ENCODE measurements at regions not wholly inside any gene's neighbourhood (a gene's known extent, or its start where the extent isn't known, plus 50 kb on each side); places are given as distances from the start of the nearest gene placed in this dataset.

GRCh38 chr18:41719808-41720207 lies 235.2 kb upstream of the PIK3C3 start:
- TF ChIP-seq, protein P1, sequence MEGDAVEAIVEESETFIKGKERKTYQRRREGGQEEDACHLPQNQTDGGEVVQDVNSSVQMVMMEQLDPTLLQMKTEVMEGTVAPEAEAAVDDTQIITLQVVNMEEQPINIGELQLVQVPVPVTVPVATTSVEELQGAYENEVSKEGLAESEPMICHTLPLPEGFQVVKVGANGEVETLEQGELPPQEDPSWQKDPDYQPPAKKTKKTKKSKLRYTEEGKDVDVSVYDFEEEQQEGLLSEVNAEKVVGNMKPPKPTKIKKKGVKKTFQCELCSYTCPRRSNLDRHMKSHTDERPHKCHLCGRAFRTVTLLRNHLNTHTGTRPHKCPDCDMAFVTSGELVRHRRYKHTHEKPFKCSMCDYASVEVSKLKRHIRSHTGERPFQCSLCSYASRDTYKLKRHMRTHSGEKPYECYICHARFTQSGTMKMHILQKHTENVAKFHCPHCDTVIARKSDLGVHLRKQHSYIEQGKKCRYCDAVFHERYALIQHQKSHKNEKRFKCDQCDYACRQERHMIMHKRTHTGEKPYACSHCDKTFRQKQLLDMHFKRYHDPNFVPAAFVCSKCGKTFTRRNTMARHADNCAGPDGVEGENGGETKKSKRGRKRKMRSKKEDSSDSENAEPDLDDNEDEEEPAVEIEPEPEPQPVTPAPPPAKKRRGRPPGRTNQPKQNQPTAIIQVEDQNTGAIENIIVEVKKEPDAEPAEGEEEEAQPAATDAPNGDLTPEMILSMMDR (IDR thresholded peaks at IDR 0.05): no peak
- TF ChIP-seq EP300 (IDR thresholded peaks at IDR 0.05) (no peak), POLR2A (IDR thresholded peaks at IDR 0.05) (no peak)

Data from ovary (tissue), 3 donors.